GM19463 (cell line): ENCODE measurements at regions not wholly inside any gene's neighbourhood (a gene's known extent, or its start where the extent isn't known, plus 50 kb on each side); places are given as distances from the start of the nearest gene placed in this dataset.
"Not testable (repeated sequence)": the region's sequence is repeated elsewhere in the genome, so short reads cannot be mapped to it uniquely, and the experiment has no call there.

Experiments used
- ATAC-seq: cut with Tn5 transposase; IDR thresholded peaks from one replicate; pipeline ENCODE4 v1.9.1; 2021; ENCODE audit warnings: mild to moderate bottlenecking, moderate library complexity; ENCODE audit not compliant: unreplicated experiment

DNA sequence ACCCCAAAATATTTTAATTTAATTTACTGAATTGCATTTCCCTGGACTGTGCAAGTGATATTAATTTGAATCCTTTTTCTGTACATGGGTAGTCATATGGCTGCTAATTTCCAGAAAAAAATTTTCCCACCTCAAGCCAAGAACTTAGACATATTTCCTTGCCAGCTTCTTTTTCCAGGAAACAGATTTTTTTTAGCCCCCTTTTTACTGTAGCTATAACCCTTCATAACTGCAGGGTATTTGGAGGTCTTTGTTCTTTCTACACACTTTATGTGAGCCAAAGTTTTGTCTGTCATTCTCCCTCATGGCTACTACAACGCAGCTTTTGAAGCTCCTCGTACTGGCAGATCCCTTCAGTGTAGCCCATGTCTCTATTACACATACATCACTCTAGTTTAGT, 261.2 kb upstream of the PIK3R1 start:
- ATAC-seq = no peak

DNA sequence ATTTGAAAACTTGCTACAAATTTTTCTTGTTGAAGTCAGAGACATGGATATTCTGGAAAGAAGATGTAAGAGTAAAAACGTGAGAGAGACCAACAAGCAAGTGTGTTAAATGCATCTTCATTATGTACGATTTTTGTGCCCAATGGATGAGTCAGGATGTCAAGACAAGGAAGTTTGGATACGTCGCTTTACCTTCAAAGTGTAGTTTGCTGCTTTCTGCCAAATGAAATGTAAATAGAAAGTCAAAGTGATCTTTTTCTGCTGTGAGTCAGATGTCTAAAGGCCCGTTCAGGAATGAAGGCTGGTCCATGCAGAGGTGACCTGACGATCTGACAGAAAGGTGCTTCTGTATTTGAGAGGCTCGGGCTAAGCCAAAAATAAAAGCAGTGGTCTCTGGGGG, 273.1 kb upstream of the PIK3R1 start:
- ATAC-seq = no peak

DNA sequence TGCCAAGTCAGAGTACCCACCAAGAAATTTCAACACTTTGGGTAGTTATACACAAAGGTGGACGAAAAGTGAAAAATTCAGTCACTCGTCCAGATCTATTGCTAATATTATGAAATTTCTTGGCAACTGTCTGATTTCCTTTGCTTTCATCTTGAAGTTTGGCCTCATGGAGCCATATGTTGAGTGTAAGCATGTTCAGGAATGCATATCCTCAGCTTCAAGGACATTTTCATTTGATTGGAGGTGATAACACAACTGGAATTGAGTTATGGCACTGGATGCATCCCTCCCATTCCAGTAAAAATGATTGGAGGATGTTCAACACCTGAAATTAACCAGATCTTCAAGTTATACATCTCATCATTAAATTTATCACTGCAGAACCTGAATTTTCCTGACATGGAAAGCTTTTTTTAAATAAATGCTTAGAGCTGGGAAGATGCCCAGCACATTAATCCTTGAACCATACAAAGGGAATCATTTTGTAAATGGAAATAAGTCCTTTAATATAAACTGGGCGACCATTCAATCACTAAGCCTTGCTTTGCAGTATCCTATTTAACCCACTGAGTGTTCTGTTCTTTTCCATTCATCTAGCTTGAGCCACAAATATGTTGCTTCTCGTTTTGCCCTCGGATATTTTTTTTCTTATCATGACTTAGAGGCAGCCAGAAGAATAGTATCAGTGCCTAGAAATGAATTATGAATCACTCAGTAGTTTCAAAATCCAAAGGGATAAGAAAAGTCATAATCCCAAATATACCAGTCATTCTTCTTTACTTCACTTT, 273.7 kb upstream of the PIK3R1 start:
- ATAC-seq = no peak

DNA sequence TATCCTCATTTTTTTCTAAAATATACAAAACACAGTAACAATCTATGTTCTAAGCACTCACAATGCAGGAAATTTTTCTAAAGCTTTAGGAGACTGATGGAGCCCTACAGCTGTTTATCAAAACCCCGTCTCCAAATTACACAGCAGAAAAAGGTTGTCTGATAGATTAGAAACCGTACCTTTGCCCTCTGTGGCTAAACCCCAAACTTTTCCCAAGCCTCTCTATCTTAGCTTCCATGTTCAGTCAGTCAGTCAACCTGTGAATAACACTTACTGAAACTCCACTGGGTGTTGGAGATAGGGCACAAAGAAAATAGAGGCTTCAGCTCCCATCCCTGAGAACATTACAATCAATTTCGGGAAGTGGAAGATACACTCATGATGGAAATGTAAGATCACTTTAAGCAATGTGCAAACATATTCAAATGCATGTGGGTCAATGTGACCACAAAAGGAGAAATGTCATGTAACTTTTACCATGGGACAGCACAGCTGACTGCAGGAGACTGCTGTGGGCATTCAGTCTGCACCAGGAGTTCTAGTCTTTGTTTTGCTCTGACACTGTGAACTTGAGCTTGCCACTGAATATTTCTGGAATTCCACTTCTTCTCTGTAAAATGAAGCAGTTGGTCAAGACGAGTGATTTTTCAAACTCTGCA, 279.5 kb upstream of the PIK3R1 start:
- no peak for ATAC-seq

DNA sequence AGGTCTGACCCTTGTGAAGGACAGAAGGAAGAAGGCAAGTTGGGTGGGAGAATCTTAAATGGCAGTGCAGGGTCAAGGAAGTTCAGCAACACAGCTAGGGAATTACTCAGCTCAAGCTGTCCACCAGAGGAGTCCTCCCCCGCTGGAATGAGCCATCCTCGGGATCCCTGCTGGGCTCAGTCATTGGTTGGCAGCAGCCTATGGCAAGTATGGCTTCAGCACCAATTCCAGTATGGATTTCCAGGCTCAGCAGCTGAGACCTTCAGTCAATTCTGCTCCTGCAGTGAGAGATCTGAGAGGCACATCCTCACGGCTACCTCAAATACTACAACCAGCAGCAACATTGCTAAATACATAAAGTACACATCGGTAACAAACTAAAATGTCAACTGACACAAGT, 280.6 kb upstream of the PIK3R1 start:
- no peak for ATAC-seq

DNA sequence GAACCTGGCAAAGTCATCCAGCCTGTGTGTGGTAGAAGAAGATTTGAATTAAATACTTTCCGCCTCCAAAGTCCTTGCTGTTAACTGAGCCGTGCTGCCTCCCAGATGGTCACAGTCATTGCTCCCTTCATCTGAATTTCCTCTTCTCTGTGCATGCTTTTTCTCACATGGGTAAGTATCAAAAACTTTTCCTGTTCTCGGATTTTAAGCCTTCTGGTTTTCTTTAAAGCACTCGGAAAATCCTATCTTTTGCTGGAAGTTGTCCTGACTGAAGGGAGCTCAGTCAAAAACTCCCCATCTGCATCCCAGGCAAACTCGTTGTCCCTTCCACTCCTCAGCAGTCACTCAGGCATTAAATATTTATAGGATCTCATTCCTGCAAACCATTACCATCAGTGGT, 290.0 kb upstream of the PIK3R1 start:
- ATAC-seq = no peak

DNA sequence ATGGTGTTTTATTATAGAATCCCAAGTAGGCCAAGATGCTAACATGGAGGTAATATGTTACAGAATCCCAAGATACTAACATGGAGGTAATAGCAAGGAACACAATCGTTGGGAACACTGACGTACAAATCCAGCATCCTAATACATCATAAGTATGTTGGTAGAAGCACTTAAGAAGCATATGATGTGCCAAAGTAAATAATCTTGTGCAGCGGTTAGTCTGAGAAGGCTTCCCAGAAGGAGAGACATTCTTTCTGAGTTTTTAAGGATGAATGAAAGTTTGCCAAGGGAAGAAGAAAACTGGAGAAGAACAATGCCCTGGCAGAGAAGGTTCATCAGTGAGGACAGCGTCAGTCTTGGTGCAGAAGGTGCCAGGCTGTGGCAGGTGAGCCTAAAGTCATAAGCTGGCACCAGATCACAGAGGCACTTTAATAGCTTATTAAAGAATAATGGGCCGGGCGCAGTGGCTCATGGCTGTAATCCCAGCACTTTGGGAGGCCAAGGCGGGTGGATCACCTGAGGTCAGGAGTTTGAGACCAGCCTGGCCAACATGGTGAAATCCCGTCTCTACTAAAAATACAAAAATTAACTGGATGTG, 294.5 kb upstream of the PIK3R1 start:
- no peak for ATAC-seq

DNA sequence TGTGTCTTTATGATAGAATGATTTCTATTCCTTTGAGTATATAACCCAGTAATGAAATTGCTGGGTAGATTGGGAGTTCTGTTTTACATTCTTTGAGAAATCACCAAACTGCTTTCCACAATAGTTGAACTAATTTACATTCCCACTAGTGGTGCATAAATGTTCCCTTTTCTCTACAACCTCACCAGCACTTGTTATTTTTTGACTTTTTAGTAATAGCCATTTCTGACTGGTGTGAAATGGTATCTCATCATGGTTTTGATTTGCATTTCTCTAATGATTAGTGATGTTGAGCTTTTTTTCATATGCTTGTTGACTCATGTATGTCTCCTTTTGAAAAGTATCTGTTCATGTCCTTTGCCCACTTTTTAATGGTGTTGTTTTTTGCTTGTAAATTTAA, 296.0 kb upstream of the PIK3R1 start:
- ATAC-seq = not testable (repeated sequence)

DNA sequence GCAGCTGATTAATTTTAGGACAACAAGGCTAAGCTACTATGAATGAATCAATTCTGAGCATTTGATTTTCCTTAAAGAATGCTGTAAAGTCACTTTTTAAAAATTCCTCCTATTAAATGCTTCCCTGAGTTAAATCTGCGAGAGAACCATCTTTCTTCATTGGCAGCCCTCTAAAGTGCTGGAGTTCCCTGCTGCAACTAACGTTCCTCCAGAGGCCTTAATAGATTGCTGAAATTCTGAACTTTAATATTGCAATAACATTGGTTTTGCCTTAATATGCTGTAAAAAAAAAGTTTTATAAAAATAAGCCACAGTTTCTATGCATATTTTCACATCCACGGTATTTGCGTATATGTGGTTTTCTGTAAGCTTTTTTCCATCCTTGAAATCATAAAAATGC, 298.0 kb upstream of the PIK3R1 start:
- no peak for ATAC-seq

DNA sequence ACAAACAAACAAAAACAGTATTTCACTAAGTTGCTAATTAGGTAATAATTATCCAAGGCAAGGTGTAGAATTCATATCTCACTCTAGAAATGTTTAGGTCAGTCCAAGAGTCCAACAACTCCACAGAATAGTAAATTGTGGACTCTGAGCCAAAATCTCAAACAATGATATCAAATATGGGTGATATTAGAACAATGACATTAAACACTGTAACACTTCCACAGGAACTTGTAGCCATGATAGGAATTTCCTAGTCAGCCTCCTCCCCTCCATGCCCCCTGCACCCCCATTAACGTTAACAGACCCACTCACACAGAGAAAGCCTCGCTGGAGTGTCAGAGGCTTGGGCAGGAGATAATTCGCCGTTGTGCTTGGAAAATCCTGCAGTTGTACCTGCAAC, 305.0 kb upstream of the PIK3R1 start:
- ATAC-seq = no peak

DNA sequence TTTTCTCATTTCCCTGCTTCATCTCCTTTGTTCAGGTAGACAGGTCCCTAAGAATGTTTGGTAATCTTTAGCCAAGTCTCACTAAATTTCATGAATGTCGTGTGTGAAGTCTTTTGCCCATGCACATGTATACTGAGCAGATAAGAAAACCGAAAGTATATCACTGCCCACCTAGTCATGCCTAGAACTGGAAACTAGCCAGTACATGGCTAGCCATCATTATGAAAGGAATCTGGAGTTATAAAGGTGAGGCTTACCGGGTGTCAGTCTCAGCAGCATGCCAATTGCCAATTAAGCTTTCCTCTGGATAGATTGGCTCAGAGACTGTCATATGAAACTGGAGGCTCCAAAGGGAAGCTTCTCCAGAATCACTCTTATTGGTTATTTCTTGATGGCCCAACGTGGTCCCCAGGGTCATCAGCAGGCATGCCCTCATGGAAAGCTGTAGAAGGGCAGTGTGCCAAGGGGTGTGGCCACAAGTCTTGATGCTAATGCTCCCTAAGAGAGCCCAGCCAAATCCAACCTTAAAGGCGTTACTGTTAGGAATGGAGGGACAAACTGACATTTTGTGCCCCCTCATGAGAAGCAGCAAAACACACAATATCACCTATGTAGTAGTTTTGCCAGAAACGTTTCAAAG, 307.3 kb upstream of the PIK3R1 start:
- no peak for ATAC-seq

DNA sequence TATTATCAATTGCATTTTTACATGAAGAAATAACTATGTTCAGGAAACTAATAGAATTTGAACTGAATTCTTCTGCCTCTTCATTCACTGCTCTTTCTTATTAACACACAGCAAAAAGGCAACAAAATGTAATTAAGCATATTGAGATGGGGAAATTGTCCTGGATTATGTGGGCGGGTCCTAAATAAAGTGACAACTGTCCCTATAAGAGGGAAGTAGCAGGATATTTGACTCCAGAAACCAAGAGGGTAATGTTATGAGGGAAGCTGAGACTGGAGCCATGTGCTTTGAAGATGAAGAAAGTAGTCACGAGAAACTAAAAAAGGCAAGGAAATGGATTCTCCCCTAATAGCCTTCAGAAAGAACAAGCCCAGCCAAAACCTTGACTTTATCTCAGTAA, 311.2 kb upstream of the PIK3R1 start:
- ATAC-seq = no peak

DNA sequence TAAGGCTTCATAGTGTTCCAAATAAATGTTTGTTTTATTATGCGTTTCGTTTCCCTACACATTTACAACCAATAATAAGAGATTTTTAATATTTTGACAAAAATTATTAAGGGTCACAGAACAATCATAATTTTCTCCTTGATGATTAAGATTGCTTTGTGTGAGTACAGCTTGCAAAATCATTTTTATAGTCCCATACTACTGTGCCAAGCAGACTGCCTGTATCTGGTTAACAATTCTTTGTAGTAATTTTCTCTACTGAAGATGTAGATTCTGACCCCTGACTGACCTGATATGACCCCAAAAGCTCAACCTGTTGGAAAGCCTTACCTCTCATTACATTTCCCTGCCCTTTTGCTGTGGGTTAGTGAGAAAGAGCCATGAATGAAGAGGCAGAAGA, 311.9 kb upstream of the PIK3R1 start:
- ATAC-seq = no peak

DNA sequence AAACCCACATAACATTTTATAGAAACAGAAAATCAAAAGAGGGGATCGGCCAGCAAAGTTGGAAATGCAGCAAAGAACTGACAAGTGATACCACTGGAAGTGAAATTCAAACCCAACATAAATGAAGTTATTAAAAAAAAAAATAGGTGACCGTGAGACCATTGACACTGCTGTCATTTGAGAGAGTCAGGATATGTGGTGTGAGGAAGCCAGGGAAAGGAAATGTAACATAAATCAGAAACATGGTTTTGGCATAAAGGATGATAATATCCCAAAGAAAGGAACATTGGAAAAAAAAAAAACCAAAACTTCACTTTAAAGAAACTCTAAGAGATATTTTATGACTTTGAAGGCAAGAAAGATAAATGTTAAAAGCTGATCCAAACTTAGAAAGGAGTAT, 312.4 kb upstream of the PIK3R1 start:
- ATAC-seq = no peak

DNA sequence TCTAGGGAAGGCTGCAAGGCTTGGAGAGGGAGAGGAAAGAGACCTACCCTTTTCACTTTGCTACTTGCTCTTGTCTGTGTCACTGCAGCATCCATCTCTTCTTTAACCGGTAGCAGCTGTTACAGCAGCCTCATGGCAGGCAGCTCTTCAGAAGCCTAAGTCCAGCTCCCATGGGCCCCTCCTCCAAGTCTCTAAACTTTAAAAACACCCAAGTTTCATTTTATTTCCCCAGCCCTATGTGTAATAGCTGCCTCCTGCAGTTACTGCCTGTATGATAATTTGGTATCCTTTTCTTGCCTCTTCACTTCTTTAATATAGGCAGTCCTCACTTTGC, 313.1 kb upstream of the PIK3R1 start:
- ATAC-seq = no peak

DNA sequence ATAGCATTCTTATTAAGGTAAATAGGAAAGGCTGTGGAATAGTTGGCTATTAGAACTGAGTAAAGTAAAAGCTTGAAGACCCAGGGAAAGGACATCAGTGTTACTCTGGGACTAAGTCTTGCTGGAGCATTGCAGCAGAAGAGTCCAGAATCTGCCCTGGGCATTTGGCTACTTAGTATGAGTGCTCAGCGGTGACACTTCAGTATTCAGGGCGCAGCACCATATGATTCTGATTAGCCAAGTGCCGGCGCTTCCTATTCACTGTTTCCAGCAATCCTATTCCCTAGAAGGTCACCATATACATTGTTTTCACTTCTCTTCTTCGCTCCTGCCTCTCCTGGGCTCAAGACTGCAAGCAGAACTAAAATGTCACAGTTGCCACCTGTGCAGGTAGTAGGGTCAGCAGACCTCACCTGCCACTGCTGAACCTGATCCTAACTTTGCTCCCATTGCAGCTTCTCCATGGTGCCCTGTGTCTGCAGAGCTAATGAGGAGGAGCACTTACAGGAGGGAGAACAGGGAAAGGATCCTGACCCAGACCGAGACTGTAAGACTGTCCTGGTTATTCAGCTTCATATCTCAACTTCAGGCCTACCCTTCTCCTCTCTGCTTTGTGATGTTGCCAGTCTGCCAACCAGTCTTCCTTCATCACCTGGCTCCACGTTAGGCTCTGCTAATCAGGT, 313.6 kb upstream of the PIK3R1 start:
- no peak for ATAC-seq

DNA sequence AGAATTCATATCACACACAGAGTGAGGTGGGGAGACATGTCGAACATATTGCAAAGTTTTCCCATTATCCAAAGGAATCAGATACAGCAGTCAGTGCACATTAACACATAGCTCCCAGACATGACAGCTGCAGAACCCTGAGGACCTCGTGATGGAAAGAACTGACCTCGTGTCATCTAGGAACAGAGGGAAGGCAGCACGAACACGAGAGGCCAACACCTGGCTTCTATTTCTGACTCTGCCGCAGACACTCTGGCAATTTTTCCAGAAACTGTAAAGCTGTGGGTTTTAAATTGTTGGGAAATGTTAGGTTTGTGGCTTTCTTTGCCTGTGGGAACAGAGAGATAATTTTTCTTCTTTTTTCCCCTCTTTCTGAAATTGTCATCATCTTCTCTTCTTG, 315.0 kb upstream of the PIK3R1 start:
- no peak for ATAC-seq

DNA sequence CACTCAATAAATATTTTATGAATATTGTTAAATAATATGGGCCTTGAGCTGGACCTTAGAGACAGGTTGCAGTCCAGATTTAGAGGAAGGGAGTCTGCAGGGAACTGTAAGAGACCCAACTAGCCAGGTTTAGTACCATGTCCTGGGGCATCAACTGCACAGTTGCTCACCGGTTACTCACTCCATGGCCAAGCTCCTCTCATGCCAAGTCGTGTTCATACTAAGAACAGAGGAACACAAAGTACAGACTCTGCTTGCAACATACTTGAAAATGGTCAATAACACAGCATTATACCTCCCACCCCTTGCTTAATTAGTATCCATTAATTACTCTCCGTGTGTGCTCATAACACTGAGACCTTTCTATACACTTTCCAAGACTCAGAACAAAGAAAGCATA, 317.6 kb upstream of the PIK3R1 start:
- ATAC-seq = no peak

DNA sequence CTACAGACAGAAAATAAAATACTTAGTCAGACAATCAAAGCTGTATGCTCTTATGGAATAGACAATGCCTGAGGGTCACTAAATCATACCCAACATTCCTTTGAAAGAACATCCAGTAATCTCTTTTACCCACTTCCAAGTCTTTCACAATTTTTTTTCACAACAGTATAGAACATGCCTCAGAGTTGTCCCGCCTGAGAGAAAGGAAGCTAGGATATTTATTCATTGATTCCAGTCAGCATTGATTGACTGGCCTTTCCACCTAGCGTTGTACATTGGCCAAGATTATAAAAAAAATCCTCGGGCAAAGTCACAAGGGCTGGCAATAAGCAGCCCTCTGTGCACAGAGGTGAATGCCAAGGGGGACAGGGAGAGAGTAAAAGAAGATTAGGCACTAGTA, 318.1 kb upstream of the PIK3R1 start:
- no peak for ATAC-seq

DNA sequence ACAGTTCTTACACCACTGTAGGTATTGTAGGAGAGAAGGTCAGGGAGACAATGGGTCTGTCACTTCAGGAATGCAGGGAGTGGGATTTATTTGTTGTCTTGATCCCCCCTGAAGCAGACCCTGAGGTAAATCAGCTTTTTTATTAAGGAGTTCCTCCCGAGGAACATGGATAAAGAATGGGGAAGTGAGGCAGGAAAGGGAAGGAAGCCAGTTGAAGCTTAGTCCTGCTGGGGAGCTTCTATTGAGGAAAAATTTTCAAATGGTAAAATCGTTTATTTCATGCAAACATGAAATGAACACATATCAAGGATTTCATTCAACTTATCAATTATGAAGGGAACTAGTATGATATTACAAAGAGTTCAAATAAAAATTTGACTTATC, 318.6 kb upstream of the PIK3R1 start:
- ATAC-seq = no peak

DNA sequence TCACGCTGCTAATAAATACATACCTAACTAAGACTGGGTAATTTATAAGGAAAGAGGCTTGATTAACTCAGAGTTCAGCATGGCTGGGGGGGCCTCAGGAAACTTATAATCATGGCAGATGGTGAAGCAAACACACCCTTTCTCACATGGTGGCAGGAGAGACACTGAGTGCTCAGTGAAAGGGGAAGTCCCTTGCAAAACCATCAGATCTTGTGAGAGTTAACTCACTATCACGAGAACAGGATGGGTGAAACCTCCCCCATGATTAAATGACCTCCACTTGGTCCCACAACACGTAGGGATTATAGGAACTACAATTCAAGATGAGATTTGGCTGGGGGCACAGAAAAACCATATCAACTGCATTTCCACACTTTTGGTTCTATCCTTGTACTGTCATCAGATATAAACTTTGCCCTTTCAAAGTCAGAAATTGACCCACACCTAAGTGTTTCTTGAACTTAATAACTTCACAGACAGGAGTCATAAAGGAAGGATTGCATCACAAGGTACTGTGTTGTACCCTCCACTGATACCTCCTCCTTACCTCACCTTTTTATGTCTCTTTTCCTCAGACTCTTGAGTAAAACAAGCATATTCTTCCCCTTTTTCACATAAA, 319.1 kb upstream of the PIK3R1 start:
- ATAC-seq = no peak
